NCI-H345 treated with DMSO at 0.1 percent for 48 hours (cell line): ENCODE measurements at regions not wholly inside any gene's neighbourhood (a gene's known extent, or its start where the extent isn't known, plus 50 kb on each side); places are given as distances from the start of the nearest gene placed in this dataset.

ENCODE experiments used
- DNase-seq: peaks from one replicate; lab custom pipeline; 2025; ENCODE audit not compliant: unreplicated experiment; lab: John Stamatoyannopoulos, UW

GRCh38 chr10:33126742-33127141 lies 168.7 kb upstream of the ITGB1 start:
- no peak for DNase-seq

GRCh38 chr10:33125522-33126517 lies 167.8 kb upstream of the ITGB1 start:
- no peak for DNase-seq

- no peak for DNase-seq
These were observed 167.1 kb upstream of the ITGB1 start for GRCh38 chr10:33125111-33125510.

GRCh38 chr10:33123680-33124079 lies 165.7 kb upstream of the ITGB1 start:
- no peak for DNase-seq

GRCh38 chr10:33122014-33122809 lies 164.2 kb upstream of the ITGB1 start:
- DNase-seq = no peak

- DNase-seq = no peak
These were observed 162.7 kb upstream of the ITGB1 start for GRCh38 chr10:33120700-33121099.

GRCh38 chr10:33120275-33120674 lies 162.2 kb upstream of the ITGB1 start:
- no peak for DNase-seq

GRCh38 chr10:33117816-33118215 lies 159.8 kb upstream of the ITGB1 start:
- DNase-seq = no peak

GRCh38 chr10:33117230-33117629 lies 159.2 kb upstream of the ITGB1 start:
- DNase-seq = no peak

GRCh38 chr10:33115738-33116719 lies 158.0 kb upstream of the ITGB1 start:
- DNase-seq = no peak

- no peak for DNase-seq
These were observed 156.5 kb upstream of the ITGB1 start for GRCh38 chr10:33114451-33114952.

GRCh38 chr10:33113466-33113865 lies 155.4 kb upstream of the ITGB1 start:
- DNase-seq = no peak

- no peak for DNase-seq
These were observed 154.9 kb upstream of the ITGB1 start for GRCh38 chr10:33112831-33113455.

- DNase-seq = no peak
These were observed 153.5 kb upstream of the ITGB1 start for GRCh38 chr10:33111488-33112051.

GRCh38 chr10:33109788-33110469 lies 151.9 kb upstream of the ITGB1 start:
- DNase-seq = no peak

GRCh38 chr10:33109384-33109783 lies 151.4 kb upstream of the ITGB1 start:
- DNase-seq = no peak

GRCh38 chr10:33107953-33108352 lies 149.9 kb upstream of the ITGB1 start:
- DNase-seq = no peak

- DNase-seq = no peak
These were observed 148.7 kb upstream of the ITGB1 start for GRCh38 chr10:33106767-33107166.

- DNase-seq = no peak
These were observed 145.9 kb upstream of the ITGB1 start for GRCh38 chr10:33103863-33104379.
